ENCODE measurements at regions not wholly inside any gene's neighbourhood (a gene's known extent, or its start where the extent isn't known, plus 50 kb on each side); places are given as distances from the start of the nearest gene placed in this dataset.

DNA sequence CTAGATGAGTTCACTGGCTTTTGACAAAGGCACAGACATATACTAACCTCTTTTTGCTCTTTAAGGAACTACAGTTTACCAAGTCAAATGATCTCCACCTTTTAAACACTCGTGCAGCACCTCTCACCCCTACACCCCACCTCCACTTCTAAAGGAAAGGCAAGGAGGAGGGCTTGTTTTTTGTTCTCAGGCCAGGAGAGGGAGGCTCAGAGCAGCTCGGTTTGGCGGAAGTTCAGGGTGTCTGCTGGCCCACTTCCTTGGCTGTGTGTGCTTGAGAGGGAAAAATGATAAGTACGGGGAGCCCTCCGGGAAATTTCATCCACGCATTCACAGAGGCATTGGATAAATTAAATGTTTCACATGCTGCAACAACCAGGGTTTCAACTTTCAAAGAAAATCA lies 667.9 kb downstream of the BCL11A start:
- TF ChIP-seq, protein P1, sequence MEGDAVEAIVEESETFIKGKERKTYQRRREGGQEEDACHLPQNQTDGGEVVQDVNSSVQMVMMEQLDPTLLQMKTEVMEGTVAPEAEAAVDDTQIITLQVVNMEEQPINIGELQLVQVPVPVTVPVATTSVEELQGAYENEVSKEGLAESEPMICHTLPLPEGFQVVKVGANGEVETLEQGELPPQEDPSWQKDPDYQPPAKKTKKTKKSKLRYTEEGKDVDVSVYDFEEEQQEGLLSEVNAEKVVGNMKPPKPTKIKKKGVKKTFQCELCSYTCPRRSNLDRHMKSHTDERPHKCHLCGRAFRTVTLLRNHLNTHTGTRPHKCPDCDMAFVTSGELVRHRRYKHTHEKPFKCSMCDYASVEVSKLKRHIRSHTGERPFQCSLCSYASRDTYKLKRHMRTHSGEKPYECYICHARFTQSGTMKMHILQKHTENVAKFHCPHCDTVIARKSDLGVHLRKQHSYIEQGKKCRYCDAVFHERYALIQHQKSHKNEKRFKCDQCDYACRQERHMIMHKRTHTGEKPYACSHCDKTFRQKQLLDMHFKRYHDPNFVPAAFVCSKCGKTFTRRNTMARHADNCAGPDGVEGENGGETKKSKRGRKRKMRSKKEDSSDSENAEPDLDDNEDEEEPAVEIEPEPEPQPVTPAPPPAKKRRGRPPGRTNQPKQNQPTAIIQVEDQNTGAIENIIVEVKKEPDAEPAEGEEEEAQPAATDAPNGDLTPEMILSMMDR (IDR thresholded peaks at IDR 0.05; ENCODE audit: insufficient read depth, low read length) = no peak
- TF ChIP-seq, protein P2, sequence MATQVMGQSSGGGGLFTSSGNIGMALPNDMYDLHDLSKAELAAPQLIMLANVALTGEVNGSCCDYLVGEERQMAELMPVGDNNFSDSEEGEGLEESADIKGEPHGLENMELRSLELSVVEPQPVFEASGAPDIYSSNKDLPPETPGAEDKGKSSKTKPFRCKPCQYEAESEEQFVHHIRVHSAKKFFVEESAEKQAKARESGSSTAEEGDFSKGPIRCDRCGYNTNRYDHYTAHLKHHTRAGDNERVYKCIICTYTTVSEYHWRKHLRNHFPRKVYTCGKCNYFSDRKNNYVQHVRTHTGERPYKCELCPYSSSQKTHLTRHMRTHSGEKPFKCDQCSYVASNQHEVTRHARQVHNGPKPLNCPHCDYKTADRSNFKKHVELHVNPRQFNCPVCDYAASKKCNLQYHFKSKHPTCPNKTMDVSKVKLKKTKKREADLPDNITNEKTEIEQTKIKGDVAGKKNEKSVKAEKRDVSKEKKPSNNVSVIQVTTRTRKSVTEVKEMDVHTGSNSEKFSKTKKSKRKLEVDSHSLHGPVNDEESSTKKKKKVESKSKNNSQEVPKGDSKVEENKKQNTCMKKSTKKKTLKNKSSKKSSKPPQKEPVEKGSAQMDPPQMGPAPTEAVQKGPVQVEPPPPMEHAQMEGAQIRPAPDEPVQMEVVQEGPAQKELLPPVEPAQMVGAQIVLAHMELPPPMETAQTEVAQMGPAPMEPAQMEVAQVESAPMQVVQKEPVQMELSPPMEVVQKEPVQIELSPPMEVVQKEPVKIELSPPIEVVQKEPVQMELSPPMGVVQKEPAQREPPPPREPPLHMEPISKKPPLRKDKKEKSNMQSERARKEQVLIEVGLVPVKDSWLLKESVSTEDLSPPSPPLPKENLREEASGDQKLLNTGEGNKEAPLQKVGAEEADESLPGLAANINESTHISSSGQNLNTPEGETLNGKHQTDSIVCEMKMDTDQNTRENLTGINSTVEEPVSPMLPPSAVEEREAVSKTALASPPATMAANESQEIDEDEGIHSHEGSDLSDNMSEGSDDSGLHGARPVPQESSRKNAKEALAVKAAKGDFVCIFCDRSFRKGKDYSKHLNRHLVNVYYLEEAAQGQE (IDR thresholded peaks at IDR 0.05; ENCODE audit: insufficient replicate concordance, low read depth) = no peak

Data from HL-60 (cell line).